OCI-LY3 (cell line): ENCODE measurements at regions not wholly inside any gene's neighbourhood (a gene's known extent, or its start where the extent isn't known, plus 50 kb on each side); places are given as distances from the start of the nearest gene placed in this dataset.

Experiments
- CTCF ChIP-seq: fragments of 200-600, 300-600 bp; sonication (generic); IDR thresholded peaks from 2 replicates; pipeline ENCODE4 v1.5.1; 2014; ENCODE audit warnings: antibody characterized with exemption, low read length, low read depth
- EZH2phosphoT487 ChIP-seq: fragments of 200-600 bp; shearing (Covaris generic); IDR thresholded peaks from 2 replicates; pipeline ENCODE4 v1.6.1; 2018; ENCODE audit warnings: antibody characterized with exemption, mixed run types, low read depth

DNA sequence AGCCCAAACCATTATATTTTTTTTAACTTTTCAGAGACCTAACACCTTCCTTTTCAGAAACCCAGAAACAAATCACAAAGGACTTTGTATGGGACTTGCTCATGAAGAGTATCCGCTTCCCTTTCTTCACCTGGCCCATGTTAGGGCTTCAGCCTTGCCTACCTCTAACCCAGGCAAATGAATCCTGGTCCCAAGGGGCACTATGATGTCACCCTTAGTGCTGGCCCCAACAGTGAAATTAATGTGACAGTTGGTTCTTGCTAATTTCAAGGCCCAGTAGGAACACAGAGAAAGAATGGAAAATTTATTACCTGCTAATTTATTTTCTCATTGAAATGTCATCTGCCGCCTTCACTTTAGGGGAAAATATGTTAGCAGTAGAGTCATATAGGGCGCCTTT, 179.8 kb upstream of the NRXN3 start:
- no peak for TF ChIP-seq CTCF
- no peak for TF ChIP-seq EZH2phosphoT487
